Epithelial cell of esophagus (primary cell): ENCODE measurements at regions not wholly inside any gene's neighbourhood (a gene's known extent, or its start where the extent isn't known, plus 50 kb on each side); places are given as distances from the start of the nearest gene placed in this dataset.
"Not testable (repeated sequence)": the region's sequence is repeated elsewhere in the genome, so short reads cannot be mapped to it uniquely, and the experiment has no call there.

Experiments
- DNase-seq: peaks from one replicate; pipeline ENCODE4 v3.0.0; 2010; ENCODE audit warnings: low read depth
- H3K4me3 ChIP-seq: 2 replicates; pipeline ENCODE4 v1.5.1; 2011; ENCODE audit warnings: mild to moderate bottlenecking, low read length, control low read depth
- TF ChIP-seq, protein P1 (sequence below): IDR thresholded peaks from 2 replicates; pipeline ENCODE4 v1.5.1; 2011; ENCODE audit warnings: low read depth, mild to moderate bottlenecking, low read length, control low read depth, inconsistent platforms; ENCODE audit not compliant: insufficient read depth; ENCODE audit errors: missing control alignments

DNA sequence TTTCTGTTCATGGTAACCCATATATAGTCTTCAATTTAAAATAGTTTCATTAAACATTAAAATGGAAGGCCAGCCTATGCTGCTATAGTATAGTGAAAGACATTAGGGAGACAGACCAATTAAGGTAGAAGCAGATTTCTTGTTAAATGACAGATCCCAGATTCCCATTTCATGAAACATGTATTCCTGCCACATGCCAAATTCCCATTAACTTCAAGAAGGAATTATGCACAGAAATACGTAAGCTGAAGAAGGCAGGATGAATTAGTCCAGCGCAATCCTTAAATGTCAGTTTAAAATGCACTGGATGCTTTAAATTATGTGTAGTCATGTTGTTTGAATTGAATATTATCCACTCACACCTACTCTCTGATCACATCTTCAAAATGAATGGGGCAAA is 424.9 kb downstream of the SH2D1A start:
- DNase-seq = no peak
- H3K4me3 ChIP-seq = no peak overlapping the region
- TF ChIP-seq, protein P1, sequence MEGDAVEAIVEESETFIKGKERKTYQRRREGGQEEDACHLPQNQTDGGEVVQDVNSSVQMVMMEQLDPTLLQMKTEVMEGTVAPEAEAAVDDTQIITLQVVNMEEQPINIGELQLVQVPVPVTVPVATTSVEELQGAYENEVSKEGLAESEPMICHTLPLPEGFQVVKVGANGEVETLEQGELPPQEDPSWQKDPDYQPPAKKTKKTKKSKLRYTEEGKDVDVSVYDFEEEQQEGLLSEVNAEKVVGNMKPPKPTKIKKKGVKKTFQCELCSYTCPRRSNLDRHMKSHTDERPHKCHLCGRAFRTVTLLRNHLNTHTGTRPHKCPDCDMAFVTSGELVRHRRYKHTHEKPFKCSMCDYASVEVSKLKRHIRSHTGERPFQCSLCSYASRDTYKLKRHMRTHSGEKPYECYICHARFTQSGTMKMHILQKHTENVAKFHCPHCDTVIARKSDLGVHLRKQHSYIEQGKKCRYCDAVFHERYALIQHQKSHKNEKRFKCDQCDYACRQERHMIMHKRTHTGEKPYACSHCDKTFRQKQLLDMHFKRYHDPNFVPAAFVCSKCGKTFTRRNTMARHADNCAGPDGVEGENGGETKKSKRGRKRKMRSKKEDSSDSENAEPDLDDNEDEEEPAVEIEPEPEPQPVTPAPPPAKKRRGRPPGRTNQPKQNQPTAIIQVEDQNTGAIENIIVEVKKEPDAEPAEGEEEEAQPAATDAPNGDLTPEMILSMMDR = no peak

- not testable (repeated sequence) for H3K4me3 ChIP-seq, DNase-seq
Measured at GRCh38 chrX:124788253-124788652, 441.9 kb downstream of the SH2D1A start.

DNA sequence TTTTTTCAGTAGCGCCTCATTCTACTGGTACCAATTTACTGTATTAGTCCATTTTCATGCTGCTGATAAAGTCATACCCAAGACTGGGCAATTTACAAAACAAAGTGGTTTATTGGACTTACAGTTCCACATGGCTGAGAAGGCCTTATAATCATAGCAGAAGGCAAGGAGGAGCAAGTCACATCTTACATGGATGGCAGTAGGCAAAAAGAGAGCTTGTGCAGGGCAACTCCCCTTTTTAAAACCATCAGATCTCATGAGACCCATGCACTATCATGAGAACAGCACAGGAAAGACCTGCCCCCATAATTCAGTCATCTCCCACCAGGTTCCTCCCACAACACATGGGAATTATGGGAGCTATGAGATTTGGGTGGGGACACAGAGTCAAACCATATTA is 443.5 kb downstream of the SH2D1A start:
- H3K4me3 ChIP-seq = not testable (repeated sequence)

GRCh38 chrX:124791492-124792095 is 445.2 kb downstream of the SH2D1A start:
- DNase-seq = no peak
- no peak overlapping the region for H3K4me3 ChIP-seq
- TF ChIP-seq, protein P1 = no peak

More for the DNA sequence above, 443.5 kb downstream of the SH2D1A start:
- DNase-seq = not testable (repeated sequence)

- TF ChIP-seq, protein P1 = no peak
- no peak for DNase-seq
- no peak overlapping the region for H3K4me3 ChIP-seq
Measured at GRCh38 chrX:124796989-124797388, 450.6 kb downstream of the SH2D1A start.

DNA sequence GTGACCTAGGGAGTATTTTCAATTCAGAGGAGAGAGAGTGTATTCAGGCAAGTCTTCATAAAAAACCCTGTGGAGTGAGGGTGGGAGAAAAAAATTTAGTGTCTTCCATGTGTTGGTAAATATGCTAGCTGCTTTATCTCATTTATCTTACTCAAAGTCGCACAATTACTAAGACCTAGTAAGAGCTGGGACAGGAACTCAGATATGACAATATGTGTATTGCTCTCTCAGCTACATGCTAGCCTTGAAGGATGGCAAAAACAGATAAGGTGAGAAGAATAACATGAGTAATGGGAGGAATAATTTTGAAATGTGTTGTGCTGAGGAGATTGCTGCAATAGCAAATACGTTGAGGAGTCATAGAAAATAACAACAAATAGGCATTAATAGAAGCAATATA is 458.6 kb downstream of the SH2D1A start:
- no peak for DNase-seq
- no peak overlapping the region for H3K4me3 ChIP-seq
- TF ChIP-seq, protein P1 = no peak

DNA sequence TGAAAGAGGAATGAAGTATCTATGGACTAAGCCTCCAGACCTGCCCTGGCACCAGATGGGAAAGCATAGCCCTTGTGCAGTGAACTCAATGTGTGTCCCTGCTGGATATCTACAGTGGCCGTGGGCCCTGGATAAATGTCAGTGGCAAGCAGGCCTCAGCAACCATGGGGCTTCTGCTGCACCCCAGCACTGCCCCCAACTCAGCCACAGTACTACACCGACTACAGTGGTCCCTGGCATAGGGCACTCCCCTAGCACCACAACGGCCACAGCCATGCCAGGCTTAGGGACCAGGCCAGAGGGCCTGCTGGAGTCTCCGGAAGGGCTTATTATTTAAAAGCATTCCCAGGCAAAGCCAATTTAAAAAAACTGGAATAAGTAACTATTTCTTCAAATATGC is 459.1 kb downstream of the SH2D1A start:
- no peak for DNase-seq
- H3K4me3 ChIP-seq = no peak overlapping the region
- TF ChIP-seq, protein P1 = no peak

- no peak for DNase-seq
- TF ChIP-seq, protein P1 = no peak
- no peak overlapping the region for H3K4me3 ChIP-seq
Measured at GRCh38 chrX:124814106-124814505, 467.7 kb downstream of the SH2D1A start.
